Stimulated activated CD4-positive, alpha-beta T cell treated with anti-CD3 and anti-CD28 coated beads, Interleukin-1b, Interleukin-23, amount 100 ng/mL, for 48 hours (primary cell): ENCODE measurements at regions not wholly inside any gene's neighbourhood (a gene's known extent, or its start where the extent isn't known, plus 50 kb on each side); places are given as distances from the start of the nearest gene placed in this dataset.

Experiments
- DNase-seq: peaks from one replicate; pipeline ENCODE4 v3.0.0-alpha.2; 2020

GRCh38 chr4:65839164-65839931 is 169.1 kb upstream of the EPHA5 start:
- DNase-seq, result no peak

GRCh38 chr4:65834707-65835106 is 164.4 kb upstream of the EPHA5 start:
- DNase-seq, result no peak

- DNase-seq, result no peak
Measured at GRCh38 chr4:65831828-65832227, 161.5 kb upstream of the EPHA5 start.

- DNase-seq, result no peak
Measured at GRCh38 chr4:65825116-65825753, 154.9 kb upstream of the EPHA5 start.

- no peak for DNase-seq
Measured at GRCh38 chr4:65819192-65819591, 148.9 kb upstream of the EPHA5 start.

- DNase-seq, result no peak
Measured at GRCh38 chr4:65805936-65806335, 135.6 kb upstream of the EPHA5 start.

- no peak for DNase-seq
Measured at GRCh38 chr4:65799513-65799912, 129.2 kb upstream of the EPHA5 start.

- no peak for DNase-seq
Measured at GRCh38 chr4:65798498-65799127, 128.3 kb upstream of the EPHA5 start.

- no peak for DNase-seq
Measured at GRCh38 chr4:65791812-65792308, 121.6 kb upstream of the EPHA5 start.

- DNase-seq, result no peak
Measured at GRCh38 chr4:65791111-65791811, 121.0 kb upstream of the EPHA5 start.

GRCh38 chr4:65789805-65790204 is 119.5 kb upstream of the EPHA5 start:
- DNase-seq, result no peak

- DNase-seq, result no peak
Measured at GRCh38 chr4:65789341-65789740, 119.1 kb upstream of the EPHA5 start.

- DNase-seq, result no peak
Measured at GRCh38 chr4:65777270-65777669, 107.0 kb upstream of the EPHA5 start.

- no peak for DNase-seq
Measured at GRCh38 chr4:65773636-65774035, 103.3 kb upstream of the EPHA5 start.

- no peak for DNase-seq
Measured at GRCh38 chr4:65747386-65747785, 77.1 kb upstream of the EPHA5 start.

- no peak for DNase-seq
Measured at GRCh38 chr4:65738134-65738533, 67.8 kb upstream of the EPHA5 start.

GRCh38 chr4:65737672-65738071 is 67.4 kb upstream of the EPHA5 start:
- no peak for DNase-seq

GRCh38 chr4:65724973-65725372 is 54.7 kb upstream of the EPHA5 start:
- no peak for DNase-seq
